CD4-positive, alpha-beta T cell treated with Interleukin-17A for 1 hour (primary cell): ENCODE measurements at regions not wholly inside any gene's neighbourhood (a gene's known extent, or its start where the extent isn't known, plus 50 kb on each side); places are given as distances from the start of the nearest gene placed in this dataset.
A peak's percentile ranks its signal among the peaks of the same experiment; 100 is the strongest.
"Not testable (repeated sequence)": the region's sequence is repeated elsewhere in the genome, so short reads cannot be mapped to it uniquely, and the experiment has no call there.

Experiments
- DNase-seq: peaks from one replicate; pipeline ENCODE4 v3.0.0-alpha.2; 2020

DNA sequence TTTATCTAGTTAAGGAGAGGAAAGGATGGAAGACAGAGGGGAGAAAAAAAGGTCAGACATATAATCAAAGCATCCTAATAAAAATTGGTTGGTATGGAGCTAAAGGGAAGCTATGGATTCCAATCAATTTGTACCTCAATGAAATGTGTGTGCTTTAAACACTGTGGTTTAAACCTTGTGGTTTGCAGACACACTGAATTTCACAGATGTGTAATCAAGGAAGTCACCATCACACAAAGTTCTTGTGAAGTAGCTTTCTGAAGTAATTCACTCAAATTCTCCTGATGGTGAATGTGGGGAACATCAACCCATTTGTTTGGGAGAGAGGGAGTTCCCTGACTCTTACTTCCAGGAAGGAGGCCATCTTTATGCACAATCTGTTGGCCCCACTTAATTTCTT lies 243.3 kb upstream of the KRR1 start:
- DNase-seq: peak; percentile 6

DNA sequence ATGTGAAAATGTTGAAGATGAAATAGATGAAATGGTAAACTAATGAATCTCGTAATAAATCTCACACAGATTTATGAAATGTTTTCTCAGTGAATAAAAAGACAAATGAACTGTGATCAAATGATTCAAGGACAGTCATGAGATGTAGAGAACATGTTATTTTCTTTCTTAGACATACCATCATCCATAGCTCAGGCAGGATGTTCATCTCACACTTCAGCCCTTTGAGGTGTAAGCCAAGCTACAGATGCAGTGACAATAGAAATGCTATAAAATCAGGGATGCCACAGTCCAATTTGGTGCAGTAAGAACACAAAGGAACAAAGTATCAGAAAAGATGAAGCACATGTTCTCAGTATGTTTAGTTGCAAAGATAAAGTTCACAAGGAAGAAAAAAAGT lies 242.7 kb upstream of the KRR1 start:
- no peak for DNase-seq

DNA sequence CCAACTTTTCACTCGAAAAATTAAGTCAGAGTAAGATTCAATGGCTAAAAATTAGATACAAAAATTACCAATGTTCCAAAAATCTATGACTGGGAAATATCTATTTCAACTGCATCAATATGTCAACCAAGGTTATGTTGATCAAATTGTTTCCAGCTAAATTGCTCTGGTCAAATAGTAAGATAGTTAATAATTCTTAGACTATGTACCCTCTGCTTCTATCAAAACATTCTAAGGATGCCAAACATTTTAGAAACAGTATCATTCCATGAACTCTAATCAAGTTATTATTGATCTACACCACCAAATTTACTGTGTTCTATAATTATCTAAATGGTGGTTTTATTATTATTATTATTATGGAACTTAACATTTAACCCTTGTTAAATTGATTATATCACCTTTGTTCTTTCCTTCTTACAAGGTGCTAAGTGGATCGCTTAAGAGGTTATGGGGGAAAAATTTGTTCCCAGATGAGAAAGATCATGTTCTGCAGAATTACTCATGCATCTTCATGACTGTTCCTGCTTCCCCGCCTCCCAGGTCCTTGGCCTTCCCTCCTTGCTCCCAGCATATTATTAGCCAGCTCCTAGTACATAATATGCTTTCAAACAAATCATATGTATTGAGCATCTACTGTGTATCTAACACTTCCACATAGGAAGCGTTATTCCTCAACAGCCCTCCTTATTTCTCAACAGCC lies 240.5 kb upstream of the KRR1 start:
- DNase-seq: no peak

DNA sequence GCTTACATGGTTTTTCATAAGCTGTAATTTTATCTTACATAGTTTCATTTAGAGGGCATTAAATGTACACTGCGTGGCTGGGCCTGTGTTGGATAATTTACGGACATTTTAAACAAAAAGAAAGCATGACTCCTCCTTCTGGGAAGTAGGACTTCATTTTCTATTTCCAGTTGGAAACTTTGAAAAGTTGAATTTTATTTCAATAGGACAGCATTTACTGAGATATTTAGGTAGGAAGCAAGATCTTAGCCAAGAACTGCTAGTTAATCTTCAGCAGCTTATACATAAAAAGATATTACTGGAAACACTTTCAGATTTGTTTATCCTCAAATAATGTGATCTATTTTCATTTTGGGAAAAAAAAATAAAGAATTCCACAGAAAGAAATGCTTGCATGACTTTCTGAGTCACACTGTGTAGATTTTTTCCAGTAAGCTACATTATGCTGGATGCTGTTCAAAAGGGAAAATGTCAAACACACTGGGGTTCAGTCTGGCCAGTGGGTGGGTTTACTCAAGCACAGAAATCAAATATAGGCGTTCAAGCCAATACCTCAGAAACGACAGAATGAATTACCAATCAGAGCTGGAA lies 239.4 kb upstream of the KRR1 start:
- DNase-seq: no peak

DNA sequence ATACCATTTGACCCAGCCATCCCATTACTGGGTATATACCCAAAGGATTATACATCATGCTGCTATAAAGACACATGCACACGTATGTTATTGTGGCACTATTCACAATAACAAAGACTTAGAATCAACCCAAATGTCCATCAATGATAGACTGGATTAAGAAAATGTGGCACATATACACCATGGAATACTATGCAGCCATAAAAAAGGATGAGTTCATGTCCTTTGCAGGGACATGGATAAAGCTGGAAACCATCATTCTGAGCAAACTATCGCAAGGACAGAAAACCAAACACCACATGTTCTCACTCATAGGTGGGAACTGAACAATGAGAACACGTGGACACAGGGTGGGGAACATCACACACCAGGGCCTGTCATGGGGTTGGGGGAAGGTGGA lies 237.6 kb upstream of the KRR1 start:
- DNase-seq: not testable (repeated sequence)

DNA sequence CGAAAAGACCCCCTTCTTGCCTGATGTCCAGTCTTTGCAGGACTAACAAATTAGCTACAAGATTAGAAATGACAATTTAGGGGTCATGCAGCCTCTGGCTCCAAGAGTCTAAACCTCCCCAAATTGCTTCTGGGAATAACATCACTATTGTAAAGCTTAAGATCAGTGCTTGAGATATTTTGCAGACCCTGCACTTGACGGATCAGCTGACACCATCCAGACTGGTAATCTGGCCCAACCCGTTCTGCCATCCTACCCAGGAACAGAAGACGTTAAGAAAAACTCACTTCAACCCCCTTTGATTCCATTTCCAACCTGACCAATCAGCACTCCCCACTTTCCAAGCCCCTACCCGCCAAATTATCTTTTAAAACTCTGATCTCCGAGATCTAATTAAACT lies 236.7 kb upstream of the KRR1 start:
- DNase-seq: no peak

DNA sequence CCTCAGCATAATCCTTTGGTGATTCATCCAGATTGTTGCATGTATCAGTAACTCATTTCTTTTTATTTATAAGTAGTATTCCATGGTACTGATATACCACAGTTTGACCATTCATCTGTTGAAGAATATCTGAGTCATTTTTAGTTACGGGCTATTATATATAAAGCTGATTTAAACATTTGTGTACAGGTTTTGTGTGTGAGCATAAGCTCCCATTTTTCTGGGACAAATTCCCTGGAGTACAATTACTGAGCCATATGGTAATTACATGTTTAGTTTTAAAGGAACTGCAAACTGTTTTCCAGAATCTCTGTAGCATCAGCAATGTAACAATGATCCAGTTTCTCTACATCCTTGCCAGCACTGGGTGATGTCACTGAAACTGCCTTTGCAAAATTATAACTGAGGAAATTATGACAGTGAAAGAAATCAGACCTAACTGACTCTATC lies 236.2 kb upstream of the KRR1 start:
- DNase-seq: no peak

DNA sequence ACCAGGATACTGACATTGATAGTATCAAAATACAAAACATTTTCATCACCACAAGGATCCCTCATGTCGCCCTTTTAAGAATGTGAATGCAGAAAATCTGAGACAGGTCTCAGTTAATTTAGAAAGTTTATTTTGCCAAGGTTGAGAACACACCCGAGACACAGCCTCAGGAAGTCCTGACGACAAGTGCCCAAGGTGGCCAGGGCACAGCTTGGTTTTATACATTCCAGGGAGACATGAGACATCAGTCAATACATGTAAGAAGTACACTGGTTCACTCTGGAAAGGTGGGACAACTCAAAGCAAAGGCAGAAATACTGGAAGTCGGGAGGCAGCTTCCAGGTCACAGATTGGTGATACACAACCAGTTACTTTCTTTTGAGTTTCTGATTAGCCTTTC lies 235.2 kb upstream of the KRR1 start:
- no peak for DNase-seq

DNA sequence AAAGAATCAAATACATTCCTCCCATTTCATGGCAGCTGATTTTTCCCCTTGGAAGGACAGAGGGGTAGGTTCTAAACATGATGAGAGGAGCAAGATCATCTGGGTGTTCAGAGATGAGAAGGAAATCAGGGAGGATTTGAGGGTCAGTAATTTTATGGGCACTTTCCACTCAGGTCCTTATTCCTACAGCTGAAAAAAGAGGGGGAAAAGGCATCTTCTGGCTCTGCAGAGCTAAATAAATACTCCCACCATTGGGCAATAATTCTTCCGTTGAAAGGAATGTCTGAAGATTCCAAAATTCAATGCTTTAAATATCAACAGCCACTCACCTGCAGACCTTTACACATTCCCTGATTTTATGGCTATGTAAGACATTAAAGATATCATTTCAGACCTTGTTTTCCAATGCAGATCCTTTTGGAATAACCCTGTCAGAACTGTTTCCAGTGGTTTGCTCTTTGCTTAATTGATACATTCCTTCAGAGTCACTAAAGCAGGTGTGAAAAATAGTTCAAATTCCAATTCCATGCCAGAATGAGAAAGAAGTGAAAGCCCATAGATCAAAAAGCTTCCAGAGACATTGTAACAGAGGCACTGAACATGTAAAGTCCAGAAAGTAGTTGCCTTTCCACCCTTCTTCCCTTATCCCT lies 233.3 kb upstream of the KRR1 start:
- no peak for DNase-seq

DNA sequence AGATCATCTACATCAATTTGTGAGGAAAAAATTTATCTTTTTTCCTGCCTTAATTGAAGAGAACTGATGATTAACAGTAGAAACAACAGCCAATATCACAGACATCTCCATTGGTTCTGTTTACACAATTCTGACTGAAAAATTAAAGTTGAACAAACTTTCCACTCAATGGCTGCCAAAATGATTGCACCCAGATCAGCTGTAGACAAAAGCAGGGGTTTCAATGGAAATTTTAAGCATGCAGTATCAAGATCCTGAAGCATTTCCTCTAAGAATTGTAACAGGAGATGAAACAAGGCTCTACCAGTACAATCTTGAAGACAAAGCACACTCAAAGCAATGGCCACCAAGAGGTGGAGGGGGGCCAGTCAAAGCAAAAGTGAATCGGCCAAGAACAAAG lies 231.6 kb upstream of the KRR1 start:
- no peak for DNase-seq

DNA sequence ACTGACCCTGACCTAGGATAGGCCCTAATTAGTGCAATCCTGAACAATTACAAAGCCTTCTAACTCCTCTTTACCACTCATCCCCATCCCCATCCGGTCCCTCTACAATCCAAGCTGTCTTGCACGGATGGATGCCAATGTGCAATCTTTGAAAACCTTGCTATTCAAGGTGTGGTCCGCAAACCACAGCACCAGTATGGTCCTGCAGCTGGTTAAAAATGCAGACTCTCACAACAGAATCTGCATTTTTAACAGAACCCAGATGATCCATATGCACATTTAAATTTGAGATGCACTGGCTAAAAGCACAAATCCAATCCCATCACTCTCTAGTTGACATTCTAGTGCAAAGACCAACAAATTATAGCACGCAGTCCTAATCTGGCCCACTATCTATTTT lies 230.6 kb upstream of the KRR1 start:
- no peak for DNase-seq

DNA sequence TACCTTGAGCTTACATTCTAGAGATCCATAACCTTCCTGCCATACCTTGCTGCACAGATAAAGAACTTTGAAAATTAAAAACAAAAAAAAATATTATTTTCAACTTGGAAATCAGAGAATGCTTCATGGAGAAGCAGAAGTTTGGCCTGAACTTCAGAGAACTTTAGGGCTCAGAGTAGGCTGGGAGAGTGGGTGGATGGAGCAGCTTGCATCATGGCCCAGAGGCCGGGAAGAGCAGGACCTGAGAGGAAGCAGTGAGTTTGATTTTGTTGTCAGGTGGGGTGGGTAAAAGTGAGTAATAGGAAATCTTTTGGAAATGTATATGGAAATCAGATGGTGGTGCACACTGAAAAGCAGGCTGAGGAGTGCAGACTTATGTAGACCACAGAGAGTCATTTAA lies 228.5 kb upstream of the KRR1 start:
- DNase-seq: no peak

DNA sequence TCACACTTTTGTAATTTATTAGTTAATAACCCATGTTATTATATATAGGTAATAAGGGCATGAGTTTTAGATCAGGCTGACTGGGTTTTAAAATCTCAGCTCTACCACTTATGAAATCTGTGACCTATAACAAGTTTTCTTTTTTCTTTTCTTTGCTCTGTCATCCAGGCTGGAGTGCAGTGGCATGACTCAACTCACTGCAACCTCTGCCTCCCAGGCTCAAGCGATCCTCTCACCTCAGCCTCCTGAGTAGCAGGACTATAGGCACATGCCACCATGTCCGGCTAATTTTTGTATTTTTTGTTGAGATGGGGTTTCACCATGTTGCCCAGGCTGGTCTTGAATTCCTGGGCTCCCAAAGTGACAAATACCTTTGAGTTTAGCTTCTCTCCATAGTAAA lies 227.7 kb upstream of the KRR1 start:
- not testable (repeated sequence) for DNase-seq

DNA sequence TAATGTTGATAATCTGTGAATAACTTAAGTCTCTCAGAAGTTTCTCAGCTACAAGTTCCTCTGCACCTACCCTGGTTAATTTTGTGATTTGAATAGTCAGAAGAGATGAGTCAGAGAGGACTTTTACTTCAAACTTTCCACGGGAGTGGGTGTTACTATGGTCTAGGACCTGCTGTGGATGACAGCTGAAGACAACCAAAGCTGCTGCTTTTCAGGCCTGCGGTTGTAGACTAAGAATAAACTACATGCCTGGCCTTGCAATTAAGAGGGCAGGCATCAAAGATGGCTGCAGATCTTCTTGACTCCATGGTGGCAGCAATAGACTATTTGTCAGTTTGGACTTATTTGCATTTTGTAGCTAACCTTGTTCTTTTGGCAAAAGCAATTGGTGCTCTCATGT lies 227.1 kb upstream of the KRR1 start:
- no peak for DNase-seq

DNA sequence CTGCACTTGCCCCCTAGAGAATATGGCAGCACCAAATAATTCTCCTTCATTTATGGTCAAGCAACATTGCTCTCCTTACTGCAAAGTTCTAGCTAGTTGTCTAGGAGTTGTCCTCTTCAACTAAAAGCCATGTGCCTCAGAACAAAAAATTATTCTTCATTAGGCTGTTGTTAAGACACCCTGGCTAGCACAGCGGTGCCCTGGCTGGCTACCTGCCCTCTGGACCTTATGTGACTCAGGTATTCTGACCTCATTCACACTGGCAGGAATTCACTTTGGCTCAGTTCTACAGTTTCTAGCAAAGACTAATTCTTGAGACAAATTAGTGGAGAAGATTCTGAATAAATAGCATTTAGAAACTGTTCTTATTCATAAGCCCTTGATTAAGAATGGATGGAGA lies 224.4 kb upstream of the KRR1 start:
- no peak for DNase-seq

DNA sequence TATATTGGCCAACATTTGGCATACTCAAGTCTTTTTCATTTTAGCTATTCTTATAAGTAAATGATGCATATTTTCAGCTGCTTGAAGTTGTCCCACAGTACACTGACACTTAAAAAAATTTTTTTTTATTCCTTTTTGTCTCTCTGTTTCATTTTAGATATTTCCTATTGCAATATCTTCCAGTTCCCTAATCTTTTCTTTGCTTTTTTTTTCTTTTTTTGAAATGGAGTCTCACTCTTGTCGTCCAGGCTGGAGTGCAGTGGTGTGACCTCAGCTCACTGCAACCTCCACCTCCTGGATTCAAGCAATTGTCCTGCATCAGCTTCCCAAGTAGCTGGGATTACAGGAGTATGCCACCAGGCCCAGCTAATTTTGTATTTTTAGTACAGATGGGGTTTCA lies 217.4 kb upstream of the KRR1 start:
- no peak for DNase-seq

DNA sequence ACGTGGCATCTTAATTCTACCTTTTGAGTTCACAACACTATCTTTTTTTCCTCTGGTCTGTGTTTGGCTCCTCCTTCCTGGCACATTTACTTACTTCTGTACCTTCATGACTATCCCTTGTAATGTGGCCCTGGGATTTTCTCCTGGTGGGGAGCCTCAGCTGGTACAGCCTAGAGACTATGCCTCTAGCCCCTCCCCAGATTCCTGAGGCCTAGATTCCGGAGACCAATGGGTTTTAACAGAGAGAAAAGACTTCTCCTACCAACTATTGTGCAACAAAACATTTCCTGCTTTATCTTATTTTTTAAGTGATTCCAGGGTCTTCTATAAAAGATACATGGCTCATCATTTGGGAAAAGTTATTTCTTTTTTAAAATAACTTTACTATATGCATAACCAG lies 216.2 kb upstream of the KRR1 start:
- no peak for DNase-seq

DNA sequence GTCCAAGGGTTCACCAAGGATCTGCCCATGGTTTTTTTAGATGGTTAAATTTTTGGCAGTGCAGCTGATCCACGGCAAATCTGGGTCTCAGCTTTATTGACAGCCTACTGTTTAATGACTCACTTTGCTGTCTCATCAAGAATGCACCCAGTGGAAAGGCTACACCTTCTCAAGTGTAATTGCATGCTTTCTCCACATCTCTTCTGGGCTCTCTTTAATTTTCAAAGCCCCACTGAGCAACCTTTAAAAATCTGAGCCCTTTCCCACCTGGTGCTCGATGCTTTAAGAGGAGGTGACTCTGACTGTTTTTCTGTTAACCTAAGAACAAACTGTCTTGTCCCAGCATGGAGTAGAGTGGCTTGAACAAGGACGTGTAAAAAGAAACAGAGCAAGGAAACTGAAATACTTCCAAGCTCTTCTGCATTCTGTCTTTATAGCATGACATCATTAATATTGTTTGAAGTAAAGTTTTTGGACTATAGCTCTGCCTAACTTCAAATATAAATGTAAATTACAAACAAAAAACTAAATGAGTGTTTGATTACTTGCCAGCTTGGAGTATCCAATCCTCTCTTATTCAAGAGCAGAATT lies 214.2 kb upstream of the KRR1 start:
- DNase-seq: no peak

DNA sequence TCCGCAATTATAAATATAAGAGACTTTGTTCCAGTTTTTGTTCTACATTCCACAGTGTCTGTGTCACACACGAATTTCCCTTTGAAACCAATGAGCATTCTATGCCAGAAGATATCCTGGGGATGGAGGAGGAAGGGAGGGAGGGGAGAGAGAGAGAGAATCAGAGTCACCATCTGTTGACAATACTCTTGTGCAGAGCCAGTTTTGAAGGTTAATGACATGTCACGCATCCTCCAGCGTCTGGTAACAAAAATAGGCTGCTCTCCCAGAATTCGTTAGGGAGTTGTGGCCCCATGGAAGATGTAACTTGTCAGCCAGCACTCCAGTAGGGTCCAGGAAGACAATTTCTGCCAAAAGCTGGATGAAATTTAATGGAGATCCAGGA lies 213.5 kb upstream of the KRR1 start:
- no peak for DNase-seq

DNA sequence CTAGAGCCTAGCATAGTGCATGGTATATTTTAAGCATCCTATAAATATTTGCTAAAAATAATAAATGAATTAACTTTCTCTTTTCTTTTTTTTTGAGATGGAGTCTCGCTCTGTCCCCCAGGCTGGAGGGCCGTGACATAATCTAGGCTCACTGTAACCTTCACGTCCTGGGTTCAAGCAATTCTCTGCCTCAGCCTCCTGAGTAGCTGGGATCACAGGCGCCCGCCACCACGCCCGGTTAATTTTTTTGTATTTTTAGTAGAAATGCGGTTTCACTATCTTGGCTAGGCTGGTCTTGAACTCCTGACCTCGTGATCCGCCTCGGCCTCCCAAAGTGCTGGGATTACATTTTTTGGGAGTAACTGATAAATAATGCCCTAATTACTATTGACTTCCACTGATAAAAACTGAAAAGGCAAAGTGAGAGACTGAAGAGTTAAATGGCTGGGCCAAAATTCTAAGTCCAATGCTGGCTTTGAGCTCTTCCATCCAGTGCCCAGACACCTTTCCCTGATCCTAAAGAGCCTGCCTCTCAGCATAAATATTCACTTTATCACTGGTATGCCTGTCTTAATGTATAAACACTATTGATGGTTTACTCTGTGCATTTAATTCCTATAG lies 213.0 kb upstream of the KRR1 start:
- DNase-seq: no peak

DNA sequence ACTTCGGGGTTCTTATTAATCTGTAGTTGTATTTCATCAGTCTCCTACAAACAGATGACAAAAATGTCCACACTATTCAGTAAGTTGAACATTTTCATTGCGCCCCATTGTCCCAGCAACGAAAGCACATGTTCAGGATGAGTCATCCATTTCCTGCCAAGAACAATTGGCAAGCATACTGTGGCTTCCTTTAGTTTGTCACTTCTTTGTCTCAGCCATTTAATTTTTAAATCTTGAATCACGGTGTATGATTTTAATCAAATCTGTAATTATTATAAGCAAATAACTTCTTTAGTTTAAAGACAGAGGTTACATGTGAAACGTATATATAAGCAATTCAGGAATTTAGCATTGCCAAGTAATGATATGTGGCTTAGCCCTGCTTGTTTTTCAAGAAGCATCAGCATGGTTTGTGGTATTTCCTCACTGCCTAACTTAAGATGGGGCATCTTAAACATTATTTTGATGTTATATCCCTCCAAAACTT lies 211.3 kb upstream of the KRR1 start:
- DNase-seq: peak; percentile 52

DNA sequence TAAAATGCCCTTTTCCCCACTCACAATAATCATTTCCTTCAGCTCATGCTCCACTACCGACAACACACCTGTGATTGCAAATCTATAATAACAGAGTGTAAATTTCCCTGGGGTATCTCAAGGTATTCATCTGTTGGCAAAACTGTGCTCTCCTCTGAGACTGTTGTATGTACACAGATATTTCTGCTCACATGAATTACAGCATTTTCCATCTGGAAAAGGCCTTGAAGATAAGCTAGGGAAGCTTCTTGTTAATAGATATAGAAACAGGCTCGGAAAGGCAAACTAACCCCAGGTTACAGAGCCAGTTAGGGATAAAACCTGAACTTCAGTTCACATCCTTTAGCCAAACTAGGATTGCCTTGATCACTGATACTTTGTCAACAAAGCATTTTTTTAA lies 210.4 kb upstream of the KRR1 start:
- no peak for DNase-seq

DNA sequence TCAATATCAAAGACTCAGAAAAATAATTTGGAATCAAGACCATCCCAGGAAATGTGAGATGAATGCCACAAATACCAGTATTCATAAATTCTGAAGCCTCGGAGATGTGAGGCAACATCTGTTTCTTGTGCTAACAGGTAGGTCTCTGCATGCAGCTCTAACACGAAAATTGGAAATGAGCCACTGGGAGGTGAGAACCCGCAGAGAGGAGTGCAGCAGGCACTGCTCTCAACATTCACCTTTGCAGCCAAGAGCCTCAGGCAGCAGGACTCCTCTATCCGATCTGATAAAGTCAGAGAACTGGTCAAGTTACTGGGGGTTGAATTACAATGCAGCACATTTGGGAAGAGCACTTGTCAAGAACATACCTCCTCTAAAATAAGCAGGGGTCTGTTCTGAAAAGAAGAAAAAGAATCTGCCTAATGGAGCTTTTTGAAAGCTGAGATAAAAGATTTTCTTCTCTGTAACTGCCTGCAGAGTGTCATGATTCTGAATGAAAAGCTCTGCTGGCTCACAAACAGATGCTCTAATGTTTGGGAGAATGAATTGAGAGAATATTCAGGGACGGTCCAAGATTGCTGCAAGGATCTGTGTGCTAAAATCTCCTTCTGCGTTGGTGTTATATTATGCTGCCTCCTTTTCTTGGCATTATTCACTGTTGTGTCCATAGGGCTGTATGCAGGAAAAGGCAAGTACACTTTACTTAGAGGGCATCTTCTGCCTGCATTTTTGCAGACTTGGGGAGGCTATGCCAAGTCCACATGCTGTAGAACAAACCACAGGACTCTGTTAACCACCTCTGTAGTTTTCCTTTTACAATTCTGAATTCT lies 209.6 kb upstream of the KRR1 start:
- no peak for DNase-seq
